Middle frontal gyrus (tissue), 1 donor: ENCODE measurements at regions not wholly inside any gene's neighbourhood (a gene's known extent, or its start where the extent isn't known, plus 50 kb on each side); places are given as distances from the start of the nearest gene placed in this dataset.

ENCODE experiments used
- DNase-seq: peaks from one replicate; pipeline ENCODE4 v3.0.0-alpha.2; 2015; ENCODE audit warnings: low spot score; ENCODE audit errors: extremely low spot score

DNA sequence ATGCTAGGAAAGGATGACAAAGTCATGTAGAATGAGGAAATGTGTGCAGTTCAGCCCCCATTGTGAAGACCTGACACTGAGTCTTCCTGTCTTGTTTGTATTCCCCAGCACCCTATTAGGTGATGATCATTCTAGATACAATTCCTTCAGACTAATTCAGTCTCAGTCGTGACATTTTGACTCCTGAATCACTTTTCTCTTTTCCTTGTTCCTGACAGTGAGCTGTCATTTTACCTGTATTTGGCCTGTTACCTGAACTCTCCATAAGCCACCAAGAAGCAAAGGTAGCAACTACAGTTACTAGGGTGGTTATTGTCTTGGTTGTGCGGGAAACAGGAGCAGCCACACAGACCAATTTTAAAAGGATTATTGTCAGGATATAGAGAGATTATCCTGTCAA, 111.4 kb upstream of the TAC1 start:
- no peak for DNase-seq

DNA sequence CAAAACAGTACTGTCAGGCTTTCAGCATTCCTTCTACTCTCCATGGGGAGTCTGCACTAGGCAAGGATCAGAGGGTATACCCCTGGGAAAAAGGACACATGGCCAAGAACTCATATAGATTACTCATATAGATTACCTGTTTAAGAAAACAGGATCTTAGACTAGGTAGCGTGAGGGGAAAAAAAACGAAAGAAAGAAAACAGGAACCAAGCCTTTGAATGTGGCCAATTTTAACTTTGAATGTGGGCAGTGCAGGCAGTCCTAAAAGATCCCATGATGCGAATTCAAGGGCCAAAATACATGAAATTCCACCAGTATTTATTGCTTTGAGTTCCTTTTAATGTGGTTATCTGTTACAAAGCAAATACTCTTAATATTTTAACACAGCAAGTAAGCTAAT, 108.6 kb upstream of the TAC1 start:
- DNase-seq, result no peak

DNA sequence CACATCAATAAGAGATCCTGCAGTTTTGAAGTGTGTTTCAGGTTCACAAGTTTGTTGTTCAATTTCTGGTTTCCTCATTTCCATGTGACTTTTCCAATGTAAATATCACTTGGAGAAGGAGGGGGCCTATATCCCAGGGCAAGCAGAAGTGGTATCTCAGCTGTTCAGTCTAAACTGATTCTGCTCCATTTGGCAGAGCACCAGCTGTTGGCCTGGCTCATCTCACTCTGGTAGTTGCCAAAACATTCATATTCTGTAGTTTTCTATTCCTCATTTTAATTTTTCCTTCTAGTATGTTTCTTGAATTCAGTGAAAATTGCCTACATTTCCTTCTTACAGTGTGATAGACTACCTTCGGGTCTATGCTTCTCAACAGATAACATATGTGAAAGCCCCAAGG, 101.8 kb upstream of the TAC1 start:
- DNase-seq, result no peak

DNA sequence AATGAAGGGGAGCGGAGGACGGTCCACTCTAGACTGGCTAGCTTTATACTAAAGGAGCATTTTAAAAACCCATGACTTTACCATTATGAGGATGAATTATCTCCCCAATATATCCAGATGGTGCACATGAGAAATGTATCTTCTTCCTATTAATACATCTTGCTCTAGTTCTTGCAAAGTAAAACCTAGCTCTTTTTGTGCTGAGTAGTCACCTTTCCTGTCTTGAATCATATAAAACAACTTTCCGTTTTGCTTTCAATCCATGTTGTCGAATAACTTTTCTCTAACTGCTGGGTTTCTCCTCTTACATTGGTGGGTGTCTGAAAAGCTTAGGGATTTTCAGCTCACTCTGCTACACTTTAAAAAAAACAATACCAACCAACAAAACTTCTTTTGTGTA, 96.3 kb upstream of the TAC1 start:
- DNase-seq, result no peak

DNA sequence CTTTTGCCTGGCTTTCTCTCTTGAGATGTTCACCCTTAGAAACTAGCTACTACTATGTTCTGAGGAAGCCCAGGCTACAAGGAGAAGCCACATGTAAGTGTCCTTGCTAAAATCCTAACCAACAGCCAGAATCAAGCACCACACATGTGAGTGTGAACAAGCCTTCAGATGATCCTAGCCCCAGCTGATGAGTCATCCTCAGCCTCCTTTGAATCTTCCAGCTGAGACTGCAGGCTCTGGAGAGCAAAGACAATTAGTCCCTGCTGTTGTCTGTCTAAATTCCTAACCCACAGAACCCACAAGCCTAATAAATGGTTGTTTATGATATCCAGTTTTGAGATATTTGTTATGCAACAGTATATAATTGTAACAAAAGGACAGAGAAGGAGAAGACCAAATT, 92.8 kb upstream of the TAC1 start:
- no peak for DNase-seq

DNA sequence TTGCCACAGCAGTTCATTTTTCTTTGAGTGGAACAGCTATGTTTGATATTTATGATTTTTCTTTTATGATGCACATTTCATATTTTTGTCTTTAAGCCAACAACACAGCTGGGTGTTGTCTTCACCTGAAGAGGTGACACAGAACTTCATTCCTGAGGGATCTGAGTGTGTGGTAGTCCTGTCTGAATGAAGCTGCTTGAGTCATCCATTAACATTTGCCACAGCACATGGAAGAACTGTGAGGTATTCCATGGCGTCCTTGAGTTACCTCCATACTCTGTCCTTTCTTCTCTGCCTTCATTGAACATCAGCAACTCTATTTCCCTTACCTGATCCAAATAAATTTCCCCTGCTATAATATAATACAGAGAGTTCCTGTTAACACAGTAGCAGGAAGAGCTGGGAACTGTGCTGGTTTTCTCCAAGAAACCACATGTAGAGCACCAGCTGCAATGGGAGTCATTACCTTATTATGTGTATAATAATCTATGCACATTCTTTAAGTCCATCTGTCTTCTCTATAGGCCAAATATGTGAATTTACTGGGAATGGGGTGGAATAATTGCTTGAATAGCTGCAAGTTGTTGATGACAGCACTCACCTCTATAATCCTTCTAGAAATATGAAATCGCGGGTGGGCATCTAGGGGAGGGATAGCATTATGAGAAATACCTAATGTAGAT, 72.4 kb upstream of the TAC1 start:
- no peak for DNase-seq

DNA sequence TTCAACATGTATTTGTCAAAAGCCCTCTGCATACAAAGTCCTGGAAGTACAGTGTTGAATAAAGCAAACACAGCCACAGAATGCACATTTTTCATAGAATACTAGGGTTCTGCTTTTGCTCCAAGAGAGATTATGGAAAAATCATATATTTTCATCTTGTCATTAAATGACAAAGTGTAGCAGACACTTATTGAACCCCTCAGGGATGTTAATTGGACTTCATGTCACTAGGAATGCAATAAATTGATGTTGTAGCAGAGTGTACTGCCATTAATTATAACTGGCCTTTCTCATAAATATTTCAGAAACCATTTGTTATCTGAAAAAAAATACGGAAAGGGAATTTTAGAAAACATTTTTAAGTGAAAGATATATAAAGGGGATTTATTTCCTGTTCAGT, 64.5 kb upstream of the TAC1 start:
- DNase-seq, result no peak

DNA sequence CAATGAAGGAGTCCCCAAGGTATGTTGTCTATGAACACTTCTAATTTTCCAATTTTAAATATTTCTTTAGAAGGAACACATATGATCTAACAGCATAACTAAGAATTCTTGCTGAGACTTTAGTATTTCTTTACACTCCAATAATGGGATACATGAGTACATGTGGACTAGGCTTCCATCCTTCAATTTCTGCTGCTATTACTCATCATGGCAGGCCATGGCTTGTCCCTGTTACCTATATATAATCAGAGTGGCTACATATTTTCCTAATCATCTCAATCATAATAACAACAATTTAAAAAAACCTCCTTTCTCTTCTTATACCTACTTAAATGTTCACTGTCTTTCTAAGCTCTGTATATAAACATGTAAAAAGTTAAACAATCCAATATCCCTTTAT, 60.3 kb upstream of the TAC1 start:
- no peak for DNase-seq

DNA sequence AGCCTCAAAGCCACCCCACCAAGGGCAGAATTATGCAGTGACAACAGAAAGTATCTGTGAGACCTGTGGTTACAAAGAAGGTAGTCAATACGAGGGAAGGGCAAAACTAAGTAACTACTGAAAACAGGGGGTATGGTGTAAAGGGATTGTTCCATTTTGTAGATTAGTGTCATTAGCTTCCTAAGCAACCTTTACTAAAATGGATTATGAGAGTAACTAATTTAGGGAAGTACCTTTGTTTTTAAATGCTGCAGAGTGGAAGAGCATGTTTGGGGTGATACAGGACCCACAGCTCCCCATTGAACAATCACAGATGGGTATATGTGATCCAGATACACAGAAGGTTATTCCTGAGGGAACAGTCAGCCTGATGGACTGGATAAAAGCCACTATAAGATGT, 51.3 kb upstream of the TAC1 start:
- DNase-seq, result no peak
